ENCODE measurements at regions not wholly inside any gene's neighbourhood (a gene's known extent, or its start where the extent isn't known, plus 50 kb on each side); places are given as distances from the start of the nearest gene placed in this dataset.
A peak's percentile ranks its signal among the peaks of the same experiment; 100 is the strongest.
"Not testable (repeated sequence)": the region's sequence is repeated elsewhere in the genome, so short reads cannot be mapped to it uniquely, and the experiment has no call there.

DNA sequence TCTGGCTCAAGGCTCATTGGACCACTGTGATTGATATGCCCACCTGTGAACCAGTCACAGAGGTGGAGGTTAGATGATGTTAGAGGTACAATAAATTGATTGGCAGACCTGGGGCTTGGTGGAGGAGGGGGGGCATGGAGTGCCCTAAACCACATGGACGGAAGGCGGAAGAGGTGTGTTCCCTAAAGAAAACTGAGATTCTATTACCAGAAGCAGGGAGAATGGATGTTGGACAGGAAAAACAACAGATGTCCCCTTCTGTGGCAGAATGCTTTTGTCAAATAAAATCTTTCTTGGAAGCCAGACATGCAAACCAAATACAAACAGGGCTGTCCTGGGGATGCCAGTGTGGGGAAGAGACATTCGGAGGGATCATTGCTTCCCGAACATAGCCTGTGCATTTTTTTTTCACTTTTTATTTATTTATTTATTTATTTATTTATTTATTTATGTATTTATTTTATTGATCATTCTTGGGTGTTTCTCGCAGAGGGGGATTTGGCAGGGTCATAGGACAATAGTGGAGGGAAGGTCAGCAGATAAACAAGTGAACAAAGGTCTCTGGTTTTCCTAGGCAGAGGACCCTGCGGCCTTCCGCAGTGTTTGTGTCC, 433.9 kb downstream of the RPS24 start:
- Histone ChIP-seq H3K9me3 (no peaks in the 10 kb centered on the region), H3K27me3 (no peaks in the 10 kb centered on the region), H3K4me3 (no peak overlapping the region), H3K27ac (no peak overlapping the region), H3K4me1 (no peaks in the 10 kb centered on the region), H3K36me3 (no peaks in the 10 kb centered on the region)
- DNase-seq: no peak
- intact Hi-C loops (cut with DNase I): no loop called here
- no peak for ATAC-seq
- TF ChIP-seq, protein P1, sequence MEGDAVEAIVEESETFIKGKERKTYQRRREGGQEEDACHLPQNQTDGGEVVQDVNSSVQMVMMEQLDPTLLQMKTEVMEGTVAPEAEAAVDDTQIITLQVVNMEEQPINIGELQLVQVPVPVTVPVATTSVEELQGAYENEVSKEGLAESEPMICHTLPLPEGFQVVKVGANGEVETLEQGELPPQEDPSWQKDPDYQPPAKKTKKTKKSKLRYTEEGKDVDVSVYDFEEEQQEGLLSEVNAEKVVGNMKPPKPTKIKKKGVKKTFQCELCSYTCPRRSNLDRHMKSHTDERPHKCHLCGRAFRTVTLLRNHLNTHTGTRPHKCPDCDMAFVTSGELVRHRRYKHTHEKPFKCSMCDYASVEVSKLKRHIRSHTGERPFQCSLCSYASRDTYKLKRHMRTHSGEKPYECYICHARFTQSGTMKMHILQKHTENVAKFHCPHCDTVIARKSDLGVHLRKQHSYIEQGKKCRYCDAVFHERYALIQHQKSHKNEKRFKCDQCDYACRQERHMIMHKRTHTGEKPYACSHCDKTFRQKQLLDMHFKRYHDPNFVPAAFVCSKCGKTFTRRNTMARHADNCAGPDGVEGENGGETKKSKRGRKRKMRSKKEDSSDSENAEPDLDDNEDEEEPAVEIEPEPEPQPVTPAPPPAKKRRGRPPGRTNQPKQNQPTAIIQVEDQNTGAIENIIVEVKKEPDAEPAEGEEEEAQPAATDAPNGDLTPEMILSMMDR (IDR thresholded peaks at IDR 0.05): no peak
- no peak for FAIRE-seq
- 90 to 93% methylated on average over 5 of the region's 7 CpGs for WGBS, 2 donors

DNA sequence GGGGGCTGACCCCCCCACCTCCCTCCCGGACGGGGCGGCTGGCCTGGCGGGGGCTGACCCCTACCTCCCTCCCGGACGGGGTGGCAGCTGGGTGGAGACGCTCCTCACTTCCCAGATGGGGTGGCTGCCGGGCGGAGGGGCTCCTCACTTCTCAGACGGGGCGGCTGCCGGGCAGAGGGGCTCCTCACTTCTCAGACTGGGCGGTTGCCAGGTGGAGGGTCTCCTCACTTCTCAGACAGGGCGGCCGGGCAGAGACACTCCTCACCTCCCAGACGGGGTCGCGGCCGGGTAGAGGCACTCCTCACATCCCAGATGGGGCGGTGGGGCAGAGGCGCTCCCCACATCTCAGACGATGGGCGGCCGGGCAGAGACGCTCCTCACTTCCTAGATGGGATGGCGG, 435.1 kb downstream of the RPS24 start:
- H3K36me3 ChIP-seq; FAIRE-seq; H3K4me3 ChIP-seq; H3K27me3 ChIP-seq; intact Hi-C loops (cut with DNase I); H3K4me1 ChIP-seq; H3K9me3 ChIP-seq; DNase-seq; ATAC-seq; H3K27ac ChIP-seq: not testable (repeated sequence)
- WGBS, 2 donors: 94 to 100% methylated on average over 6 to 26 of the region's 26 CpGs

DNA sequence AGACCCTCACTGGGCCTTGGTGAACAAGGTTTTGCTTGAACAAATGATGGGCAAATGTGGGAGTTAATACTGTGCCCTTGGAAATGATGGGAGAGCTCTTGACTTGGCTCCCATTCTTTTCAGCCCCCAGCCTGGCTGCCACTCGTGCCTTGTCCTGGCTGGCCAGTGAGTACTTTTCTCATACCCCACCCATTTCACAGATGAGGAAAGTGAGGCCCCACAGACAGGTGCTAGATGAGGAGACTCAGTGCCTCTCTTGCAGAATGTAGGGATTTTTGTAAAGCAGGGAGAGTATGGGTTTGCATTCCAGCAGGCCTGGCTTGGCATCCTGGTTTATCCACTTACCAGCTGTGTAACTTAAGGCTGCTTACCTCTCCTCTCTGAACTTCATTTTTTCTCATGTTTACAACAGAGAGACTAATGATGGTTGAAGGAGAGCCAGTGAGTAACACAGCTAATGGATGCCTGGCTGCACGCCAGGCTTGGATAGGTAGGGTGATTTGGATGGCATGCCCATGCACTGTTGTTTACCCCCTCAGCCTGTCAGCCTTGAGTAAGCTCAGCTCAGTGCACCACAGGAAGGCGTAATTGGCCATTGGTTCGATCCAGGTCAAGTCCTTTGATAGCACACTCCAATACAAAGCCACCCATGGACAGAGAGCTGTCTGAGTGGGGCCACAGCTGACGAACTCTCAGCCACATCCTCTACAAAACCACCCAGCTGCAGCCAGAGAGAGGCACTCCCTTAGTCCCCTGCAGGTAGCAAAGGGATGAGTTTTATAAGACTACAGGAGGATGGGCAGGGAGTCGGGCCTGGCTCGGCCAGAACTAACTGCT, 436.8 kb downstream of the RPS24 start:
- no peaks in the 10 kb centered on the region for H3K9me3 ChIP-seq
- no peaks in the 10 kb centered on the region for H3K27me3 ChIP-seq
- WGBS, 2 donors: 73 to 75% methylated on average over 7 of the region's 7 CpGs
- TF ChIP-seq, protein P1 (IDR thresholded peaks at IDR 0.05): no peak
- H3K4me3 ChIP-seq: no peak overlapping the region
- no peaks in the 10 kb centered on the region for H3K4me1 ChIP-seq
- H3K36me3 ChIP-seq: no peaks in the 10 kb centered on the region
- H3K27ac ChIP-seq: no peak overlapping the region
- FAIRE-seq: no peak
- peak in 3 of 4 donors; percentile 40 to 66 (median 44) for ATAC-seq
- intact Hi-C loops (cut with DNase I): no loop called here
- DNase-seq: no peak

DNA sequence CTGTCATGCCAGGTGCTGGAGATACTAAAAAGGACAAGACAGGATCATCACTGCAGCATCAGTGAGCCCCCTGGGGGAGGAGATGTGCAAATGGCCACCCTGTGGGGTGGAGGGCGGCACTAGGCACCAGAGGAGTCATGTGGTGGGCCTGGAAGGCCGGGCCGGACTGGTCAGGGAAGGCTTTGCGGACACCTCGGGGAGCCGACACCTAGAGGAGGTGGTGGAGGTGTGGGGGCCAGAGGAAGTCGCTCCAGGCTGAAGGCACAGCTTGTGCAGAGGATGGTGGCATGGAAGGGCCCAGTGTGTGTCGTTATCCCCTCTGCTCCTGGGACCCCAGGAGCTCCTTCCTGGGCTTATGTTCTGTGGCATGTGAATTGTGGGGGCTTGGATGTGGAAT, 437.7 kb downstream of the RPS24 start:
- intact Hi-C loops (cut with DNase I): no loop called here
- no peak overlapping the region for H3K4me3 ChIP-seq
- no peaks in the 10 kb centered on the region for H3K36me3 ChIP-seq
- FAIRE-seq (no peak), DNase-seq (peak in 1 of 6 donors; percentile 60), ATAC-seq (no peak)
- no peak overlapping the region for H3K27ac ChIP-seq
- WGBS, 2 donors: 85 to 94% methylated on average over 8 of the region's 8 CpGs
- H3K9me3 ChIP-seq: no peaks in the 10 kb centered on the region
- no peaks in the 10 kb centered on the region for H3K4me1 ChIP-seq
- no peaks in the 10 kb centered on the region for H3K27me3 ChIP-seq
- TF ChIP-seq, protein P1 (IDR thresholded peaks at IDR 0.05): no peak

DNA sequence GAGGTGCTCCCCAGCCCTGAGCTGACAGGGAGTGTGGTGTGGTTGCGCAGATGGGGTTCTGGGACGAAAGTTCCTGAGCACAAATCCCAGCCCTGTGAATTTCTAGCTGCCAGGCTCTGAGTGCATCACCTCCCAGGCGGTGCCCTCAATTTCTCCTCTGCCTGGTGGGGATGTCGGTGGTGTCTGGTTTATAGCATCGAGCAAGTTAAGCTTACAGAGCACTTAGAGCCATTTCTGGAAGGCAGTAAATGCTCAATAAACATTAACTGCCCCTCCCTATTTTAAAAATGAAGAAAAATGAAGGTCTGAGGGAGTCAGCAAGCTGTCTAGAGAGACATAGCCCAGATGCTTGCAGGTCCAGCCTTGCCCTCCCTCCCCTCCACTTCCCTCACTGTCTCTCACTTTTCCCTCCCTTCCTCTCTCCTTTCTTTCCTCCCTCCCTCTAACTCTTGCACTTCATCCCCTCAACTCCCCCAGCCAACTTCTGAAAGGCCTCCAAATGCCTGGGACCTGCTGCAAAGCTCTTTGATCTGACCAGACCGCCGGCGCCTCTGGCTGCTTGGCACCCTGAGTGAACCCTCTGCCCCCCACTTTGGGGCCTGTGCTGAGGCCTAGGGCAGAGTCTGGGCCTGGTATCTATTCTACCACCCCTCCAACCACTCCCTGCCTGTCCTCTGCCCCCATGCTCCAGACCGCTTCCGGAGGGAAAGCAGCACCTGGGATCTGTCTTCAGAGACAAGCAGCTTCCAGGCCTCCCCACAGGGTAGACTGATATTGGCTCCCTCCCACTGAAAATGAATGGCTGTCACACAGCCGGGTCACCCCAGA, 438.3 kb downstream of the RPS24 start:
- no peaks in the 10 kb centered on the region for H3K4me1 ChIP-seq
- no peaks in the 10 kb centered on the region for H3K9me3 ChIP-seq
- 82 to 91% methylated on average over 11 of the region's 11 CpGs for WGBS, 2 donors
- TF ChIP-seq, protein P1 (IDR thresholded peaks at IDR 0.05): no peak
- peak in 1 of 6 donors; percentile 43 for DNase-seq
- intact Hi-C loops (cut with DNase I): no loop called here
- no peaks in the 10 kb centered on the region for H3K27me3 ChIP-seq
- no peak overlapping the region for H3K4me3 ChIP-seq
- ATAC-seq: no peak
- FAIRE-seq: no peak
- H3K36me3 ChIP-seq: no peaks in the 10 kb centered on the region
- H3K27ac ChIP-seq: no peak overlapping the region

Measured in pancreas (tissue), 10 donors.